ENCODE measurements at regions not wholly inside any gene's neighbourhood (a gene's known extent, or its start where the extent isn't known, plus 50 kb on each side); places are given as distances from the start of the nearest gene placed in this dataset.

DNA sequence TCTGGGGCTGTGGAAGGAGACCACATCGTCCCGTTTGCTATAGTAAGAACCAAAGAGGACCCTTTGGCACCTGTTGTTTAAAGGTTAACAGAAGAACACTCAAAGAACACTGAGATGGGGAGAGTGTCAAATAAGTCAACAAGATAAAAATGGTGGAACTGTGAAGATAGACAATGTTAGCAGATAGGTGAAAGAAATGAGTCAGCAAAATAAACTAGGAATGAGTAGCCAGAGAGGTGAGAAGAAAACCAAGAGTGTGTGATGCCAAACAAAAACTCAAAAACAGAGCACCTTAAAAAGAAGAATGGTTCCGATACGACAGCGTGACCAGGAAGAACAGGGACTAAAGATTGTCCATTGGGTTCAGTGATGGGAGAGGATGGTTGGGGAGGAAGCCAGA is 74.7 kb upstream of the PIWIL1 start:
- DNase-seq = no peak

DNA sequence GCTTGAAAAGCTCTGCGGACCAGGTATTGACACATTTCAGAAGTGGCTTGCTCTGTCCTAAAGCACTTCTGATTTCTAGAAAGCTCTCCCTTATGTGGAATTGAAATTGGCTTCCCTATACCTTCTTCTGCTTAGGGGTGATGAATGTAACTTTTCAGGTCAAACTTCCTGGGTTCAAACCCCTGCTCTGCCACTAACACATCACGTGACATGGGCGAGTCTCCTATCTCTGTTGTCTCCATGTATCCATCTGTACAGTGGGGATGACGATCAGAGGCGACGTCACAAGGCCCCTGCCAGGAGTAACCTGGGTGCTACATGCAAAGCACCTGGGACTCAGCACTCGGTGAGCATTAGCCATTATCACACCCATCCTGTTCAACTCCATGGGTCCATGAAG is 73.7 kb upstream of the PIWIL1 start:
- DNase-seq = no peak

DNA sequence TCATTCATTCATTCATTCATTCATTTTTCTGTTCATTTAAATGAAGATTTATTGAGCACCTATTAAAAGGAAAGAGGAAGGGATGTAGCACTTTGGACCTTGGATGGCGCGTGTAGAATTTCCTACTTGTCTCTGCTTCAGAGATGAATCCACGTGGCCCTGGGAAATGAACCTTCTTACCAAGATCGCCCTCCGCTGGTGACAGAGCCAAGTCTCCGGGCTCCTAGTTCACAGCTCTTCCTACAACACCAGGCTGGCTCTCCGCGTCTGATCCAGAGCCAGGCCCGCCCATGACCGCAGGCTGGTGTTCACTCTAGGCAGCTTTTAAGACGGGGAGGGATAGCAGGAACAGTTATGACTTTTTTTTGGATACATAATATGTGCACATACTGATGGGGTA is 70.9 kb upstream of the PIWIL1 start:
- DNase-seq = peak; percentile 8

DNA sequence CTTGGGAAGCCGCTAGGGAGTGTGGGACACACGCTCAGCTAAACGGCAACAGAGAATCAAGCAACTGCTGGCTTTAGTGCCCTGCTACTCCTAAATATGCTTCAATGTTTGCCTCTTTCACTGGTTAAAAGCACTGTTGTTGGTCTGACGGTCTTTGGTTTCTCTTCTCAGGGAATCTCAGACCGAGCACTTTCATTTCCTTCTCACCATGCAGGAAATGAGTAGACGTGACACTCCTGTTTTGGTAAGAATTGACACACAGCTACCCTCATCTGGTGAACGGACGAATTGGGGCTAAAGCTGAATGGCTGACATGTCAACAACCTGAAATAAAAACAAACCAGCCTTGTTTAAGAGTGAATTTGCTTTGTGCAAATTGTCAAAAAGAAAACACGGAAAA is 57.5 kb upstream of the PIWIL1 start:
- no peak for DNase-seq

DNA sequence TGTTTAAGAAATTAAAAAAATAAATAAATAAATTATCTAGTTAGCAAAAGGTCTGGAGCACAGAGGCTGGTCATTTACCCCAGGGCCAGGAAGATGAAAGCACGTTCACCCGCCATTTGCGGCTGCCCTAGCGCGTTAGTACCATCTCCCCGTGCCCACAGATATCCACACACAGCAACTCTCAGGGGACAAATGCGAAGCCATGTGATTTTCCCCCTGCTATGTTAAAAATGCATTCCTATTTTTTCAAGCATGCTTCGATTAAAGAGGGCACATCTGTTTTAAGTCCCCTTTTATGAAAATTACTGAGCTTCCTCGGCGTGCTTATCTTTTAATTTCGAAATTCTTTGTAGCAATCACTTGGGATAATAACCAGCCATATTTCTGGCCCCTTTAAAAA is 56.9 kb upstream of the PIWIL1 start:
- DNase-seq = no peak

DNA sequence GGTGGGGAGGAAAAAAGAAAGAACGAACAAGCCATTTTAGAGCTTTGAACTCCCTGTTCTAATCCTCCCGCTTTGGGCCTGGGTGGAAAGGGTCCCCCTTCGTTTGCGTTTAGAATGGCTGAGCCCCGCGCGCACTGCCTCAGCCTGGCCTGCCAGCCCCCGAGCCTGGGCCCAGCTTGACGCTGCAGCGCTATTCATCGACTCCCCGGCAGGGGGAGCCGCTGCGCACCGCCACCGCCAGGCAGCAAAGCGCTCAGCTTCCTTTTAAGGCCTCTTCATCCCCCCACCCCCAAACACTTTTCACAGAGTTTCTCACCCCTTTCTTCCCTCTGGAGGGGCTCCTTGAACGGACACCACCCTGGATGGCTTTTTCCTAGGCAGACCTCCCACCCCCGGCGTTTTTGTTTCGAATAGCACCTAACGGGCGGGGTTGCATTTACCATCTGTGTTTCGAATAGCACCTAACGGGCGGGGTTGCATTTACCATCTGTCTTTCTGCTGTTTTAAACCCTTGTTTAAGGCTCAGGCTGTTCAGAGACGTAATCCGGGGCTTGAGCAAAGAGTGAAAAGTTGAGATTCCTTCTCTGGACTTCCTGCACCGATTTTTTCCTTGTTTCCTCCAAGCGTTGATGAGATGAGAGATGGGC is 56.4 kb upstream of the PIWIL1 start:
- DNase-seq = peak; percentile 51

DNA sequence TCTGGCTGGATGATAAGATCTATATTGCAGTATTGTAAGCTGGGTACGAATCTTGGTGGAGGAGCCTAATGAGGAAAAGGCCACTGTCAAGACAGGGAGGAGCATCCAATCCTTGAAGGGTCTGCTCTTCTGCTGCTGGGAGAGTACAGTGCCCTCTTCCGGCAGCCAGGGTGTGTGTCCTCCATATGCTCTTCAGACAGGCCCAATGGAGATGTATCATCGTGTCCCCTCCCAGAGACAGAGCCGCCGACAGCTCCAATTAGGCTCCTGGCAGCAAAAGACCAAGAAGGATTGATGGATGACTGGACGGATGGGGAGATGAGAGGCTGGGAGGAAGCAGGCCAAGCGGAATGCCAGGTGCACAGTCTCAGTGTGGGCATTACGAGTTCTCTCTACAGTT is 51.6 kb upstream of the PIWIL1 start:
- DNase-seq = peak; percentile 4

DNA sequence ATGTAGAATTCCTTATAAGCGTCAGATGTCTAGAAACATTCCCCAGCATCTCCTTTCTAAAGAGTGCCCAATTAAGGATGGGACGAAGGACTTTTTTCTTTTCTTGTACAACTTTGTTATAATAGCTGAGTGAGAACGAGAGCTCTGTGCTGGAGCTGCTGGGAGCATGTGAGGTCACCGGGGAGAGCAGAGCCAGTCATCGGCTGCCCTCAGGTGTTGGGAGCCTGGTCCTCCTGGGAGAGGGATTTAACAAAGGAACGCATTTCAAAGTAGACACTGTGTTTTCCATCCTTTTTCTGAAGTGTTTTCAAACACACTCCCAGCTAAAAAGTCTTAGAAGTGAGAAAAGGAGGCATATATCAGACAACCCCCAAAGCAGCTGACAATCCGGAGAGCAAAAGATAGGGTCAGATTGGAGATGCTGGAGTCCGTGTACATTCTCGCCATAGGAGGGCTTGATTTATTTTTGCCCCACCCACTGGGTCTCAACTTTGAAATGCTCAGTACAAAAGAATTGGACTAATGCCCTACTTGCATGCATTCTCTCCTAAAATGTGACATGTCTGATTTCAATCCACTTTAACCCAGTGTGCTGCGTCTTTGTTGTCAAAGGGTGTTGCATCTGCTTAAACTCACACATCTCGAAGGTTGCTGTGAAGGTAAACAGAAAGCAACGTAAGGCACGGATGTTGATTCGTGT is 50.8 kb upstream of the PIWIL1 start:
- no peak for DNase-seq
